ENCODE measurements at regions not wholly inside any gene's neighbourhood (a gene's known extent, or its start where the extent isn't known, plus 50 kb on each side); places are given as distances from the start of the nearest gene placed in this dataset.

- intact Hi-C loops (cut with DNase I) = no loop called here
- TF ChIP-seq POLR2A (IDR thresholded peaks at IDR 0.05) = no peak
- no peak for TF ChIP-seq EP300 (IDR thresholded peaks at IDR 0.05)
- TF ChIP-seq CTCF (IDR thresholded peaks at IDR 0.05) = no peak
- no peak for TF ChIP-seq POLR2AphosphoS5 (IDR thresholded peaks at IDR 0.05)
- peak; percentile 40 for DNase-seq
- H3K4me1 ChIP-seq = no peaks in the 10 kb centered on the region
- H3K27ac ChIP-seq = no peak overlapping the region
- no peaks in the 10 kb centered on the region for H3K36me3 ChIP-seq
- H3K9me3 ChIP-seq = no peaks in the 10 kb centered on the region
- no peaks in the 10 kb centered on the region for H3K27me3 ChIP-seq
- no peak overlapping the region for H3K4me3 ChIP-seq
- WGBS, 2 donors = 89 to 92% methylated on average over 11 of the region's 11 CpGs
Measured at GRCh38 chr22:47225080-47225930, 462.9 kb downstream of the TBC1D22A start.

Small RNAs in the stretch of these regions (small RNA-seq; reads per million reads assigned to genes)
- gene MIR3201 (0 reads per million in 3 donors), gene MIR3667 (0 reads per million in 3 donors), gene MIR4535 (0 reads per million in 3 donors)
